NCI-H345 treated with DMSO at 0.1 percent for 48 hours (cell line): ENCODE measurements at regions not wholly inside any gene's neighbourhood (a gene's known extent, or its start where the extent isn't known, plus 50 kb on each side); places are given as distances from the start of the nearest gene placed in this dataset.
"Not testable (repeated sequence)": the region's sequence is repeated elsewhere in the genome, so short reads cannot be mapped to it uniquely, and the experiment has no call there.

Experiments
- DNase-seq: peaks from one replicate; lab custom pipeline; 2025; ENCODE audit not compliant: unreplicated experiment; lab: John Stamatoyannopoulos, UW

DNA sequence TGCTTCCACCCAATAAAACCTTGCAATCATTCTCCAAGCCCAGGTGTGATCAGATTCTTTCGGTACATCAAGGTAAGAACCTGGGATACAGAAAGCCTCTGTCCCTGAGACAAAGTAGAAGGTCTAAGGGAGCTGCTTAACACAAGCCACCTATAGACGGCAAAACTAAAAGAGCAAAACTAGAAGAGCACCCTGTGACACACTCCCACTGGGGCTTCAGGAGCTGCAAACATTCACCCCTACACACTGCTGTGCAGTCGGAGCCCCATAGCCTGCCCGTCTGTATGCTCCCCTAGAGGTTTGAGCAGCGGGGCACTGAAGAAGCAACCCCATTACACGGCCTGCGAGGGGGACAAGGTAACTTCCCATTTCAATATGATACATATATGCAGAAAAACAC lies 179.6 kb upstream of the CDH9 start:
- DNase-seq: no peak

DNA sequence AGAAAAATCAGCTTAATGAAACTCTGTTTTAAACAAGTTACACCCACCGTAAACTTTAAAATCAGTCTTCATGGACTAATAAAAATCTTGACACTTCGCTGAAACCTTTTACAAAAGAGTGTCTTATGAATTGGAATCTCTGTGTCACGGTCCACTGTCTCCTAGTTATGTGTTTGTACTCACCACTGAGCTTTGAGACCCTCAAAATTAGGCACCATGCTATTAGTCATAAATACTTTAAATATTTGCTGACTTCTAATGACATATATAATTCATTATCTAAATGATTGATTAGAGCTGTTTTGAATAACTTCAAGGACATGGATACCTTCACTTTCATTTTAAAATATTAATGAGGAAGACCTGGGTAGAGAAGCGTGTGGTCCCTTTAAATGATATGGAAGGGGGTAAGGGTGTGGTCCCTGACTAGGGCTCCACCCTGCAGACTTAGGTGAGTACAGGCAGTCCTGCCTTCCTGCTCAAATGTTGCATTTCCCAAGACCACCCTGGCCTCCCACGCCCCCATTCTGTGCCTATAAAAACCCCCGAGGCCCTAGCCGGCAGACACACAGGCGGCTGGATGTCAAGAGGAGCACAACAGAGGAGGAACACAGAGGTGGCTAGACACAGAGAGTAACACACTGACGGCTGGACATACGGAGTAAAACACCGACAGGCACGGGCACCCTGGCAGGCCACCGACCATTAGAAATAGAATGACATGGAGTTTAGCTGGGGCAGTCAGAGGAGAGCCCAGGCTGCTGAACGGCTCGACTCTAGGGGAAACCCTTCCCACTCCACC lies 179.0 kb upstream of the CDH9 start:
- no peak for DNase-seq

- DNase-seq: no peak
Measured at GRCh38 chr5:27216367-27216950, 178.1 kb upstream of the CDH9 start.

DNA sequence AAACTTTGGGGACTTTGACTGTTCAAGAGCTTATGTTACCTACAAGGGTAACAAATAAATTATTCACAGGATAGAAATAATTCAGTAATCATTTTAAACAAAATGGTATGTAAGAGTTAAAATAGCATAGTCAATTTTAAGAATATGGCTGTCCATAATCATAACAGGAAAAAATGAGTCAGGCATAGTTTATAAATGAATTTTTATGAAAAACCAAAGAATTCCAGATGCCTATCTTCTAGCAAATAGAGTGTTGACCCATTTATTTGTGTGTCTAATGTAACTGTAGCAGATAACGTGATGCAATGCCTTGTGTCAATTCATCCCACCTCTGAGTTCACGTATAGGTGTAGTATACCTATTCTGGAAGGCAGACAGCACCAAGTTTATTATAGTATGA lies 169.7 kb upstream of the CDH9 start:
- no peak for DNase-seq

DNA sequence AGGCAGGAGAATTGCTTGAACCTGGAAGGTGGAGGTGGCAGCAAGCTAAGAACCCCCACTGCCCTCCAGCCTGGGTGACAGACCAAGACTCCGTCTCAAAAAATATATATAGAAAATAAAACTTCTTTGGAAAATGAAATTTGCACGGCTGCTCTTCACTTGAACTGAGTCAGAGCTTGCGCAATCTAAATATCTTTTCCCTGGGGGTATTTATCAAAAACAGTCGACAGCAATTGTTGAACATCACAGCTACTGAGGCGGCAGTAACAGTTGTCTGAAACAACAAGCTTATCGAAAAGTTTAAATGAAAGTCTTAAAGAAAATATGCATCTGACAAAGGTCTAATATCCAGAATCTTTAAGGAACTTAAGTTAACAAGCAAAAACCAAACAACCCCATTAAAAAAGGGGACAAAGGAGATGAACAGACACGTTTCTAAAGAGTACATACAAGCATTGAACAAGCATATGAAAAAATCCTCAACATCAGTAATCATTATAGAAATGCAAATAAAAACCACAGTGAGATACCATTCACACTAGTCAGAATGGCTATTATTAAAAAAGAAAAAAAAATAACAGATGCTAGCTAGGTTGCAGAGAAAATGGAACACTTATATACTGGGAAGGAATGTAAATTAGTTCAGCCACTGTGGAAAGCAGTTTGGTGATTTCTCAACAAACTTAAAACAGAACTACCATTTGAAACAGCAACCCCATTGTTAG lies 153.6 kb upstream of the CDH9 start:
- no peak for DNase-seq

DNA sequence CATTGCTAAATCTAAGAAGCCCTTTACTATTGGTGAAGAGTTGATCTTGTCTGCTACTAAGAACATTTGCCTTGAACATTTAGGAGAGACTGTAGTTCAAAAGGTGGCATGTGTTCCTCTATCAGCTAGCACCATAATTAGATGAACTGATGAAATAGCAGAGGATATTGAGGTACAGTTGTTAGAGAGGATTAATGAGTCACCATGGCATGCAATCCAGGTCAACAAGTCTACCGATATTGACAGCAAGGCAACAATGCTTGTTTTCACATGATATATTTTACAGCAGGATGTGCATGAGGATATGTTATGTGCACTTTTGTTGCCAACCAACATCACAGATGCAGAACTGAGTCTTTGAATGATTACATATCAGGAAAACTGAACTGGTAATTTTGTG lies 134.3 kb upstream of the CDH9 start:
- DNase-seq: no peak

DNA sequence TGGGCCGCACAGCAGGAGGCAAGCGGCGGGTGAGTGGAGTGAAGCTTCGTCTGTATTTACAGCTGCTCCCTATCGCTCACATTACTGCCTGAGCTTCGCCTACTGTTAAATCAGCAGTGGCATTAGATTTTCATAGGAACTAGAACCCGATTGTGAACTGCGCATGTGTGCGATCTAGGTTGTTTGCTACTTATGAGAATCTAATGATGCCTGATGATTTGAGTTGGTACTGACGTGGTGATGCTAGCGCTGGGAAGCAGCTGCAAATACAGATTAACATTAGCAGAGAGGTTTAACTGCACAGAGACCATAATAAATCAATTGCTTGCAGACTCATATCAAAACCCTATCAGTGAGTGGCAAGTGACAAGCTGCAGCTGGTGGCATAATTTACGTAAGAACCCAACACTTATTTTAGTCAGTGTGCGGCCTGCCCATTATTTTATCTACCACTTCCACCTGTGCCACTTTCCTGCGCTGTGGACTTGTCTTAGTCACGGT lies 133.4 kb upstream of the CDH9 start:
- DNase-seq: no peak

DNA sequence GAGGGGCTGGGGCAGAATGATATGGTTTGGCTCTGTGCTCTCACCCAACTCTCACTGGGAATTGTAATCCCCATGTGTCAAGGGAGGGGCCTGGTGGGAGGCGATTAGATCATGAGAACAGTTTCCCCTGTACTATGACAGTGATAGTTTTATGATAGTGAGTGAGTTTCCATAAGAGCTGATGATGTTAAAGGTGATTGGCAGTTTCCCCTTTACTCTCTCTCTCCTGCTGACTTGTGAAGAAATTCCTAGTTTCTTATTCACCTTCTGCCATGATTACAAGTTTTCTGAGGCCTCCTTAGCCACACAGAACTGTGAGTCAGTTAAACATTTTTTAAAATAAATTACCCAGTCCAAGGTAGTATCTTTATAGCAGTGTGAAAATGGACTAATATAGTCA lies 120.4 kb upstream of the CDH9 start:
- DNase-seq: no peak

- no peak for DNase-seq
Measured at GRCh38 chr5:27158171-27158570, 119.8 kb upstream of the CDH9 start.

DNA sequence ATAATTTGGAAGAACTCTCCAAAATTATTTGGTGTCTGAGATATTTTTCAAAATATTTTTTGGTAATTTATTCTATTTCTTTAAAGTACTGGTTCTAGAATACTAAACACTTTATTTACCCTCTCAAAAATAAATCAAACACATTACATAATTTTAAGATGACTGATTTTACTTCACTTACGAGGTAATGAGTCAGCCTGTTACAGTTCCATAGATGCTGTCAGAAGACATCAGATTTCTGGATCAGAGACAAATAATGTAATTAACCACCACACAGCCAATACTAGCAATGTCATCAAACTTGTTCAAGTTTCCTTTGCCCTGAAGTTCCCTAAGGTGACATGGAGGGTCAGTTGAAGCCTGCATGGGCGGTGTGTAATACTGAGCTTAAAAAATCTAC lies 106.1 kb upstream of the CDH9 start:
- DNase-seq: no peak

GRCh38 chr5:27140831-27141230 lies 102.4 kb upstream of the CDH9 start:
- no peak for DNase-seq

GRCh38 chr5:27130587-27130986 lies 92.2 kb upstream of the CDH9 start:
- no peak for DNase-seq

DNA sequence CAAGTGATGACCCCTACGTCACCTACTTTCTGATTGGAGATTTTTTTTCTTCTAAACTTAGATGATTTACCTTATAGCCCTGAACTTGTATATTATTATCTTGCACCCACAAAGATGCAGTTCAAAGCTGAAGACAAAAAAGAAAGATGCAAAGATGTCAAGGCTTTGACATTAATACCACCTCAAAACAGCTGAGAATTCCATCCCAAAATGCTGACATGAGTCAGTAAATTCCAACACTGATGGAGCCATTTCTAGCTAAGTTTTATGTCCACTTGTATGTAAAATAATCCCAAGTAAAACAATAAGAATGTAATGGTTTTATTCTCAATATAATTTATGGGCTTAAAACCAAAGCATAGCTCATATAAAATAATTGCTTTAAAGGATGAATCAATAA lies 91.5 kb upstream of the CDH9 start:
- no peak for DNase-seq

GRCh38 chr5:27125856-27126255 lies 87.5 kb upstream of the CDH9 start:
- no peak for DNase-seq

- DNase-seq: no peak
Measured at GRCh38 chr5:27124590-27124989, 86.2 kb upstream of the CDH9 start.

DNA sequence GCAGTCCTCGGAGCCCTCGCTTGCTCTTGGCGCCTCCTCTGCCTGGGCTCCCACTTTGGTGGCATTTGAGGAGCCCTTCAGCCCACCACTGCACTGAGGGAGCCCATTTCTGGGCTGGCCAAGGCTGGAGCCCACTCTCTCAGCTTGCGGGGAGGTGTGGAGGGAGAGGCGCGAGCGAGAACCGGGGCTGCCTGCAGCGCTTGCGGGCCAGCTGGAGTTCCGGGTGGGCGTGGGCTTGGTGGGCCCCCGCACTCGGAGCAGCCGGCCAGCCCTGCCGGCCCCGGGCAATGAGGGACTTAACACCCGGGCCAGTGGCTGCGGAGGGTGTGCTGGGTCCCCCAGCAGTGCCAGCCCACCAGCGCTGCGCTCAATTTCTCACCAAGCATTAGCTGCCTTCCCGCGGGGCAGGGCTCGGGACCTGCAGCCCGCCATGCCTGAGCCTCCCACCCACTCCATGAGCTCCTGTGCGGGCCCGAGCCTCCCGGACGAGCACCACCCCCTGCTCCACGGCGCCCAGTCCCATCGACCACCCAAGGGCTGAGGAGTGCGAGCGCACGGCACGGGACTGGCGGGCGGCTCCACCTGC lies 81.4 kb upstream of the CDH9 start:
- DNase-seq: not testable (repeated sequence)

DNA sequence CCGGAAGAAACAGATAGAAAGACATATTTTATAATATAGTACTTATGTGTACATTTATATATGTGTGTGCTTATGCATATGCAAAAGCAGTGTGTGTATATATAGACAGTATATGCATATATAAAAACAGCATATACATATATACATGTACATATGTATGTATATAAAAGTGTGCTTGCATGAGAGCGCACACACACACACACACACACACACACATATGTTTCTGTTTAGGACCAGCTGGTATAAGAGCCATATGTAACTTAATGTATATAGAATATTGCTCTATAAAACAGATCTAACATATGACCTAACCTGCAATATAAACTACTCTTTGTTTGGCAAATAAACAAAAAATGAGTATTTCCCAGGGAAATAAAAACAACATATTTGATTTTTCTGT lies 65.1 kb upstream of the CDH9 start:
- DNase-seq: no peak

DNA sequence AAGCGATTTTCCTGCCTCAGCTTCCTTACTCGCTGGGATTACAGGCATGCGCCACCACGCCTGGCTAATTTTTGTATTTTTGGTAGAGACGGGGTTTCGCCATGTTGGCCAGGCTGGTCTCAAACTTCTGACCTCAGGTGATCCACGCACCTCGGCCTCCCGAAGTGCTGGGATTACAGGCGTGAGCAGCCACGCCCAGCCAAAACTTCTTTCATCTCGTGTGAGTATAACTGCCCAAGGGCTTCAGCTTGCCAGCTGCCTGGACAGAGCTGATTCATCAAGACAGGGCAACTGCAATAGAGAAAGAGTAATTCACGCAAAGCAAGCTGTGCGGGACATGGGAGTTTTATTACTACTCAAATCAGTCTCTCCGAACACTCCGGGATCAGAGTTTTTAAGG lies 57.4 kb upstream of the CDH9 start:
- DNase-seq: not testable (repeated sequence)

DNA sequence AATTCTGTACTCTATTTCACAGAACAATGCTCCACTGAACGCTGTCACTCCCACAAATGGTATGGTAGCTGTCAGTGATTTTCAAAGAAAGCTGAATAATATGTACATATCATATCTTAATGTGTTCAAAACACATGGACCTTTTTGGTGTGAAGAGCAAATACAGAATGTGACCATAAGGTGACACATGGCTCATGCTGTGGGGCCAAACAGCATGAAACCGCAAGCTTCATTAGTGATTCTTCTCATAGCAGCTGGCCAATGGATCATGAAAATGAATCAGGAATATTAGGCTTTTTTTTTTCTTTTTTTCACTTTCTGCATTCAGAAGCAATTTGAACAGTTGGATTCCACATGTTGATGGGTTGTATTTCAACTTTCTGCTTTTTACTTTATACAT lies 54.9 kb upstream of the CDH9 start:
- no peak for DNase-seq

GRCh38 chr5:27091858-27092257 lies 53.5 kb upstream of the CDH9 start:
- no peak for DNase-seq

GRCh38 chr5:27088822-27089221 lies 50.4 kb upstream of the CDH9 start:
- DNase-seq: not testable (repeated sequence)
